Progenitor cell of endocrine pancreas (in vitro differentiated cells): ENCODE measurements at regions not wholly inside any gene's neighbourhood (a gene's known extent, or its start where the extent isn't known, plus 50 kb on each side); places are given as distances from the start of the nearest gene placed in this dataset.

Source experiments
- DNase-seq: peaks from one replicate; pipeline ENCODE4 v3.0.0; 2021; ENCODE audit warnings: low spot score; ENCODE audit not compliant: unreplicated experiment
- H3K27ac Mint-ChIP-seq: 2 replicates; pipeline ENCODE4 v1.8.0; 2021; ENCODE audit warnings: mild to moderate bottlenecking, moderate library complexity, mixed read lengths
- H3K27me3 Mint-ChIP-seq: 2 replicates; pipeline ENCODE4 v1.8.0; 2021; ENCODE audit warnings: mixed read lengths
- H3K36me3 Mint-ChIP-seq: 2 replicates; pipeline ENCODE4 v1.8.0; 2022; ENCODE audit warnings: mixed read lengths; ENCODE audit not compliant: insufficient read depth
- H3K4me1 Mint-ChIP-seq: 2 replicates; pipeline ENCODE4 v1.8.0; 2021; ENCODE audit warnings: low read depth, mixed read lengths
- H3K4me3 Mint-ChIP-seq: 2 replicates; pipeline ENCODE4 v1.8.0; 2021; ENCODE audit warnings: low read depth, mild to moderate bottlenecking, moderate library complexity, mixed read lengths
- H3K9me3 Mint-ChIP-seq: 2 replicates; pipeline ENCODE4 v1.8.0; 2021; ENCODE audit warnings: low read depth, mixed read lengths
- CTCF ChIP-seq: fragments of 200-600 bp; sonication (generic); IDR thresholded peaks from one replicate; pipeline ENCODE4 v1.5.0; 2021; ENCODE audit warnings: antibody characterized with exemption, mild to moderate bottlenecking; ENCODE audit not compliant: unreplicated experiment

DNA sequence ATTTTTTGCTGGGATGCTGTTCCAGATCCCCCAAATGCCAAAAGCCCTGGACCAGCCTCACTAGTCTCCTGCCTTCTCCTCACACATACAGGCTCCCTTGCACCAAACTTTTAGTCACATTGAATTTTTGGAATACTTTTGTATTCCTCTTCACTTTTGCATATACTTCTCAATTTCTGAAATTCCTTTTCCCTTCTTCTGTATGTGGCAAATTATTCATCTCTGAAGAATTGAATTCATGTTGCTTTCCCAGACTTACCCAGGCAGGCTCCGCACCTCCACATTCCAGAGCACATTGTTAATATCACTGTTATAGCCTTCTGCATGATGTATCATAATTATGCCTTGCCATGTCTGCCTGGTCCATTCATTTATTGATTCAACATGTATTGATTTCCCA is 255.3 kb upstream of the POU3F2 start:
- Mint-ChIP-seq H3K4me1 (no peaks in the 10 kb centered on the region), H3K36me3 (no peaks in the 10 kb centered on the region), H3K4me3 (no peak overlapping the region), H3K27me3 (no peaks in the 10 kb centered on the region), H3K9me3 (no peaks in the 10 kb centered on the region), H3K27ac (no peak overlapping the region)
- TF ChIP-seq CTCF = no peak
- DNase-seq = no peak

DNA sequence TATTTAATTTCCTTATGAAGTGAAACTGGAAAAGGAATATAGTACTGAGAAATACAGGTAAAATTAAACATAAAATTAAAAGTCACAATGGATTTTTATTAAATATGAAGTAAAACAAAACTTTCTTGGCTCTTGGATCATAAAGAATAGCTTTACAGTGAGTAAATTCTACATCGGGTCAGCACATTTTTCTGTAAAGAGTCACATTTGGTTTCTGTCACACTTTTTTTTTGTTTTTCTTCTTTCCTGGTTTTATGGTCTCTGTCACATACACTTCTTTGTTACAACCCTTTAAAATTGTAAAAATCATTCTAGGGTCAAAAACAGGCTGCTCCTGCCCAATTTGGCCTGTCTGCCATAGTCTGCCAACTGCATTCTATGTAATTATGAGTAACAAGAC is 254.4 kb upstream of the POU3F2 start:
- no peak overlapping the region for H3K4me3 Mint-ChIP-seq

DNA sequence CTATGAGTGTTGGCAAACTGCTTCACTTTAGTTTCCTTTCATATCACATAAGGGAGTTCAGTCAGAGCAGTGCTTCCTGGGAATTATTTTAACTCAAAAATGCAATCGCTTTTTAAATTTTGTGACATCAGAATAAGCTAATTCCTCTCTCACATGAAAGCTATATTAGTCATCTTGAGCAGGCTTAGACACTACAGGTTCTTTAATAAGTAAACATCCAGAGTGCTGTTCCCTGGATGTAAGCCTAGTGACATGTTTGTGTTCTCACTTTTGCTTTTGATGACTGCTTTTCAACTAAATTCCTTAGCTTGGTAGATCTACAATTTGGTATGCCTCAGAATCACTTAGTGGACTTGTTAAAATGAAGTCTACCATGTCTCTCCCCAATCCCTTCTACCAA is 252.7 kb upstream of the POU3F2 start:
- no peak for TF ChIP-seq CTCF
- Mint-ChIP-seq H3K4me1 (no peaks in the 10 kb centered on the region), H3K27ac (no peak overlapping the region), H3K27me3 (no peaks in the 10 kb centered on the region), H3K4me3 (no peak overlapping the region), H3K36me3 (no peaks in the 10 kb centered on the region), H3K9me3 (no peaks in the 10 kb centered on the region)
- no peak for DNase-seq

More for the DNA sequence above, 254.4 kb upstream of the POU3F2 start:
- Mint-ChIP-seq H3K27ac (no peak overlapping the region), H3K27me3 (no peaks in the 10 kb centered on the region), H3K36me3 (no peaks in the 10 kb centered on the region), H3K9me3 (no peaks in the 10 kb centered on the region), H3K4me1 (no peaks in the 10 kb centered on the region)
- no peak for TF ChIP-seq CTCF
- no peak for DNase-seq

DNA sequence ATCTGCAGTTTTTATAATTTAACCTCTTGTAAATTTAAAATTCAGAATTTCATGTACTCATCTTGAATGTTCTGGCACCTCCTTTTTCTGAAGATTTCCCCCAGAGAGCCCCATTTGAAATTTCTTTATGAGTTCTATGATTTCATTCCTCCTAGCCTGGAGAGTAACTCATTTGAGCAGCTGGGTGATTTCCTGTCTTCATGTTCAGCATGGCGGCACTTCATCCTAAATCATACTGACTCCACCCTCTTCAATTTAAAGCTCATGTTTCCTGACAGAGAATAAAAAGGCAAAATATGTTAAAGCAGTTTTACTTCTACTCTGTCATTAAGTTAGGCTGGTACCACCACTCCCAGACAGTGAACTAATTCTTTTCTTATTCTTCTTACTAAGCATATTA is 250.9 kb upstream of the POU3F2 start:
- no peaks in the 10 kb centered on the region for H3K9me3 Mint-ChIP-seq
- no peak for TF ChIP-seq CTCF
- no peak for DNase-seq

DNA sequence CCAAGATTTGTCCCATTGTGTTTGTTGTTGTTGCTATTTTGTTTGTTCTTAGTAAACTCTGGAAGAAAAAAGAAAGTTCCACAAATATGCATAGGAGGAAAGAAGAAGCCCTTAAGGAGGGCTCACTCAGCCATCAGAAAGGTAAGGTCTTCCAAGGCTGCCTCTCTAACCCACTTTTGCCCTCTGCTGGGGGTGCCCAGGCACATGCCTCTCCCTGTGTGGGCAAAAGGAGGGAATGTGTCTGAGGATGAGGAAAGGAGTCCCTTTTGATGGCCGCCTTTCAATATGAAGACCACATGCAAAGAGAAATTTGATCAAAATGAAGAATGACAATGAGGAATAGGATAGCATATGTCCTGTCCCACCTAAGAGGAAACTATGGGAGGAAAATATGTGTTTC is 248.2 kb upstream of the POU3F2 start:
- H3K27me3 Mint-ChIP-seq = peaks cover 4% of the 10 kb centered on the region
- no peak for DNase-seq
- TF ChIP-seq CTCF = no peak
- no peaks in the 10 kb centered on the region for H3K36me3 Mint-ChIP-seq
- no peaks in the 10 kb centered on the region for H3K4me1 Mint-ChIP-seq
- H3K27ac Mint-ChIP-seq = no peak overlapping the region
- no peak overlapping the region for H3K4me3 Mint-ChIP-seq
- H3K9me3 Mint-ChIP-seq = no peaks in the 10 kb centered on the region

More for the DNA sequence above, 250.9 kb upstream of the POU3F2 start:
- Mint-ChIP-seq H3K36me3 (no peaks in the 10 kb centered on the region), H3K4me1 (no peaks in the 10 kb centered on the region), H3K27ac (no peak overlapping the region), H3K27me3 (peaks cover 4% of the 10 kb centered on the region), H3K4me3 (no peak overlapping the region)

GRCh38 chr6:98587555-98587954 is 246.8 kb upstream of the POU3F2 start:
- Mint-ChIP-seq H3K4me1 (no peaks in the 10 kb centered on the region), H3K9me3 (no peaks in the 10 kb centered on the region), H3K4me3 (no peak overlapping the region), H3K36me3 (no peaks in the 10 kb centered on the region), H3K27me3 (peaks cover 4% of the 10 kb centered on the region), H3K27ac (no peak overlapping the region)
- no peak for TF ChIP-seq CTCF
- no peak for DNase-seq
